WTC11 (cell line): ENCODE measurements at regions not wholly inside any gene's neighbourhood (a gene's known extent, or its start where the extent isn't known, plus 50 kb on each side); places are given as distances from the start of the nearest gene placed in this dataset.

ENCODE experiments used
- ATAC-seq: fragments of 200-7000 bp; cut with Tn5 transposase; 2 replicates; pipeline ENCODE4 v1.10.0; 2021; ENCODE audit warnings: mild to moderate bottlenecking, moderate library complexity
- CTCF ChIA-PET: fragments of 300-600 bp; sonication (Branson Sonifier 250); formaldehyde crosslinking; loops from one replicate; lab custom pipeline; 2021; ENCODE audit warnings: antibody characterized with exemption; lab: Charles Lee
- POLR2A ChIA-PET: fragments of 350-600 bp; sonication (Branson Sonifier 250); formaldehyde crosslinking; loops from one replicate; lab custom pipeline; 2021; ENCODE audit warnings: antibody characterized with exemption; lab: Charles Lee
- DNase-seq: peaks from one replicate; pipeline ENCODE4 v3.0.0; 2021; ENCODE audit warnings: low spot score
- H3K27ac Mint-ChIP-seq: 2 replicates; pipeline ENCODE4 v1.8.0; 2021; ENCODE audit warnings: mixed read lengths
- H3K27me3 Mint-ChIP-seq: 2 replicates; pipeline ENCODE4 v1.8.0; 2021; ENCODE audit warnings: low read depth, mild to moderate bottlenecking, moderate library complexity, mixed read lengths
- H3K36me3 Mint-ChIP-seq: 2 replicates; pipeline ENCODE4 v1.8.0; 2021; ENCODE audit warnings: mixed read lengths
- H3K4me1 Mint-ChIP-seq: 2 replicates; pipeline ENCODE4 v1.8.0; 2022; ENCODE audit warnings: mixed read lengths
- H3K4me3 Mint-ChIP-seq: 2 replicates; pipeline ENCODE4 v1.8.0; 2021; ENCODE audit warnings: mild to moderate bottlenecking, moderate library complexity, mixed read lengths
- H3K9me3 Mint-ChIP-seq: 2 replicates; pipeline ENCODE4 v1.8.0; 2021; ENCODE audit warnings: mixed read lengths
- CBFB ChIP-seq: sonication (generic); formaldehyde crosslinking; IDR thresholded peaks from 2 replicates; pipeline ENCODE4 v1.8.1; 2022; ENCODE audit warnings: mild to moderate bottlenecking, low read depth, missing genetic modification reagents
- CTCF ChIP-seq: fragments of 200-600 bp; IDR thresholded peaks from 2 replicates; pipeline ENCODE4 v1.8.0; 2022; ENCODE audit warnings: antibody characterized with exemption
- ESRRA ChIP-seq: sonication (generic); formaldehyde crosslinking; IDR thresholded peaks from 2 replicates; pipeline ENCODE4 v1.8.1; 2022; ENCODE audit warnings: mild to moderate bottlenecking, missing genetic modification reagents, borderline replicate concordance
- FOXJ3 ChIP-seq: sonication (generic); formaldehyde crosslinking; IDR thresholded peaks from 2 replicates; pipeline ENCODE4 v1.9.0; 2021; ENCODE audit warnings: missing genetic modification reagents, mild to moderate bottlenecking, borderline replicate concordance
- FOXP1 ChIP-seq: sonication (generic); formaldehyde crosslinking; IDR thresholded peaks from 2 replicates; pipeline ENCODE4 v1.8.0; 2022; ENCODE audit warnings: missing genetic modification reagents, mild to moderate bottlenecking, moderate library complexity, borderline replicate concordance
- JAZF1 ChIP-seq: fragments of 250-450 bp; sonication (Bioruptor Pico); IDR thresholded peaks from 2 replicates; pipeline ENCODE4 v1.9.0; 2021; ENCODE audit warnings: moderate library complexity, mild to moderate bottlenecking, inconsistent platforms
- MLX ChIP-seq: sonication (generic); formaldehyde crosslinking; IDR thresholded peaks from 2 replicates; pipeline ENCODE4 v1.8.1; 2023; ENCODE audit warnings: mild to moderate bottlenecking, missing genetic modification reagents, moderate library complexity
- PRRX2 ChIP-seq: fragments of 250-450 bp; sonication (Bioruptor Pico); IDR thresholded peaks from 2 replicates; pipeline ENCODE4 v1.8.0; 2021; ENCODE audit warnings: mild to moderate bottlenecking
- USF1 ChIP-seq: sonication (generic); formaldehyde crosslinking; IDR thresholded peaks from 2 replicates; pipeline ENCODE4 v1.8.0; 2022; ENCODE audit warnings: mild to moderate bottlenecking, missing genetic modification reagents
- ZNF138 ChIP-seq: sonication (generic); formaldehyde crosslinking; conservative IDR thresholded peaks from 2 replicates; pipeline ENCODE4 v1.8.1; 2022; ENCODE audit warnings: mild to moderate bottlenecking, moderate library complexity, missing genetic modification reagents
- ZNF219 ChIP-seq: sonication (generic); formaldehyde crosslinking; IDR thresholded peaks from 2 replicates; pipeline ENCODE4 v1.8.0; 2023; ENCODE audit warnings: missing genetic modification reagents, mild to moderate bottlenecking, borderline replicate concordance
- ZNF317 ChIP-seq: sonication (generic); formaldehyde crosslinking; IDR thresholded peaks from 2 replicates; pipeline ENCODE4 v1.8.1; 2023; ENCODE audit warnings: low read depth, mild to moderate bottlenecking, moderate library complexity, missing genetic modification reagents, borderline replicate concordance
- TF ChIP-seq, protein P1 (sequence below): sonication (generic); formaldehyde crosslinking; conservative IDR thresholded peaks from 2 replicates; pipeline ENCODE4 v1.8.1; 2022; ENCODE audit warnings: mild to moderate bottlenecking, missing genetic modification reagents
- TF ChIP-seq, protein P2 (sequence below): sonication (generic); formaldehyde crosslinking; conservative IDR thresholded peaks from 2 replicates; pipeline ENCODE4 v1.8.1; 2023; ENCODE audit warnings: mild to moderate bottlenecking, low read depth, missing genetic modification reagents, moderate library complexity
- TF ChIP-seq, protein P3 (sequence below): fragments of 250-450 bp; sonication (Bioruptor Pico); IDR thresholded peaks from 2 replicates; pipeline ENCODE4 v1.9.0; 2021; ENCODE audit warnings: mild to moderate bottlenecking

GRCh38 chr7:94239661-94240234, 154.9 kb upstream of the COL1A2 start:
- Mint-ChIP-seq H3K27ac (no peak overlapping the region), H3K27me3 (peaks cover 69% of the 10 kb centered on the region), H3K4me3 (no peak overlapping the region), H3K36me3 (no peaks in the 10 kb centered on the region), H3K4me1 (peaks cover 8% of the 10 kb centered on the region)
- POLR2A ChIA-PET, result interaction anchor here (0.6 kb wide), 1 partner anchor 734 kb away, joined by 3 read pairs; no protein-coding TSS in a partner anchor
- TF ChIP-seq FOXP1 (no peak), JAZF1 (CRISPR knock-in tag) (no peak), CBFB (CRISPR knock-in tag) (no peak), ZNF138 (CRISPR knock-in tag) (no peak)
- TF ChIP-seq, protein P1, sequence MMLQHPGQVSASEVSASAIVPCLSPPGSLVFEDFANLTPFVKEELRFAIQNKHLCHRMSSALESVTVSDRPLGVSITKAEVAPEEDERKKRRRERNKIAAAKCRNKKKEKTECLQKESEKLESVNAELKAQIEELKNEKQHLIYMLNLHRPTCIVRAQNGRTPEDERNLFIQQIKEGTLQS, result no peak
- TF ChIP-seq, all 79 proteins: peak for 0
- peak; percentile 15 for DNase-seq
- CTCF ChIA-PET, result interaction anchor here (1.1 kb wide), 1 partner anchor 155 kb away, joined by 6 read pairs; the partner anchor contains the start of gene COL1A2
- no peaks in the 10 kb centered on the region for H3K9me3 Mint-ChIP-seq
- peak; percentile 58 for ATAC-seq

GRCh38 chr7:94240902-94241301, 153.8 kb upstream of the COL1A2 start:
- no peak overlapping the region for H3K27ac Mint-ChIP-seq
- no peak for TF ChIP-seq ZNF219 (CRISPR knock-in tag)
- TF ChIP-seq, protein P2, sequence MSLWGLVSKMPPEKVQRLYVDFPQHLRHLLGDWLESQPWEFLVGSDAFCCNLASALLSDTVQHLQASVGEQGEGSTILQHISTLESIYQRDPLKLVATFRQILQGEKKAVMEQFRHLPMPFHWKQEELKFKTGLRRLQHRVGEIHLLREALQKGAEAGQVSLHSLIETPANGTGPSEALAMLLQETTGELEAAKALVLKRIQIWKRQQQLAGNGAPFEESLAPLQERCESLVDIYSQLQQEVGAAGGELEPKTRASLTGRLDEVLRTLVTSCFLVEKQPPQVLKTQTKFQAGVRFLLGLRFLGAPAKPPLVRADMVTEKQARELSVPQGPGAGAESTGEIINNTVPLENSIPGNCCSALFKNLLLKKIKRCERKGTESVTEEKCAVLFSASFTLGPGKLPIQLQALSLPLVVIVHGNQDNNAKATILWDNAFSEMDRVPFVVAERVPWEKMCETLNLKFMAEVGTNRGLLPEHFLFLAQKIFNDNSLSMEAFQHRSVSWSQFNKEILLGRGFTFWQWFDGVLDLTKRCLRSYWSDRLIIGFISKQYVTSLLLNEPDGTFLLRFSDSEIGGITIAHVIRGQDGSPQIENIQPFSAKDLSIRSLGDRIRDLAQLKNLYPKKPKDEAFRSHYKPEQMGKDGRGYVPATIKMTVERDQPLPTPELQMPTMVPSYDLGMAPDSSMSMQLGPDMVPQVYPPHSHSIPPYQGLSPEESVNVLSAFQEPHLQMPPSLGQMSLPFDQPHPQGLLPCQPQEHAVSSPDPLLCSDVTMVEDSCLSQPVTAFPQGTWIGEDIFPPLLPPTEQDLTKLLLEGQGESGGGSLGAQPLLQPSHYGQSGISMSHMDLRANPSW (CRISPR knock-in tag), result no peak
- no peak for TF ChIP-seq FOXJ3 (CRISPR knock-in tag)
- no peak for TF ChIP-seq CTCF
- no peak for TF ChIP-seq ZNF317 (CRISPR knock-in tag)
- TF ChIP-seq PRRX2 (CRISPR knock-in tag), result no peak
- no peak for TF ChIP-seq USF1
- no peak for TF ChIP-seq MLX (CRISPR knock-in tag)
- no peak for TF ChIP-seq ESRRA (CRISPR knock-in tag)
- TF ChIP-seq, protein P3, sequence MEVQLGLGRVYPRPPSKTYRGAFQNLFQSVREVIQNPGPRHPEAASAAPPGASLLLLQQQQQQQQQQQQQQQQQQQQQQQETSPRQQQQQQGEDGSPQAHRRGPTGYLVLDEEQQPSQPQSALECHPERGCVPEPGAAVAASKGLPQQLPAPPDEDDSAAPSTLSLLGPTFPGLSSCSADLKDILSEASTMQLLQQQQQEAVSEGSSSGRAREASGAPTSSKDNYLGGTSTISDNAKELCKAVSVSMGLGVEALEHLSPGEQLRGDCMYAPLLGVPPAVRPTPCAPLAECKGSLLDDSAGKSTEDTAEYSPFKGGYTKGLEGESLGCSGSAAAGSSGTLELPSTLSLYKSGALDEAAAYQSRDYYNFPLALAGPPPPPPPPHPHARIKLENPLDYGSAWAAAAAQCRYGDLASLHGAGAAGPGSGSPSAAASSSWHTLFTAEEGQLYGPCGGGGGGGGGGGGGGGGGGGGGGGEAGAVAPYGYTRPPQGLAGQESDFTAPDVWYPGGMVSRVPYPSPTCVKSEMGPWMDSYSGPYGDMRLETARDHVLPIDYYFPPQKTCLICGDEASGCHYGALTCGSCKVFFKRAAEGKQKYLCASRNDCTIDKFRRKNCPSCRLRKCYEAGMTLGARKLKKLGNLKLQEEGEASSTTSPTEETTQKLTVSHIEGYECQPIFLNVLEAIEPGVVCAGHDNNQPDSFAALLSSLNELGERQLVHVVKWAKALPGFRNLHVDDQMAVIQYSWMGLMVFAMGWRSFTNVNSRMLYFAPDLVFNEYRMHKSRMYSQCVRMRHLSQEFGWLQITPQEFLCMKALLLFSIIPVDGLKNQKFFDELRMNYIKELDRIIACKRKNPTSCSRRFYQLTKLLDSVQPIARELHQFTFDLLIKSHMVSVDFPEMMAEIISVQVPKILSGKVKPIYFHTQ (CRISPR knock-in tag), result no peak
- TF ChIP-seq, all 79 proteins: peak for 0
- H3K4me3 Mint-ChIP-seq, result no peak overlapping the region
- DNase-seq, result no peak
- no peak for ATAC-seq
- ChIA-PET POLR2A (no interaction called here), CTCF (no interaction called here)
- H3K9me3 Mint-ChIP-seq, result no peaks in the 10 kb centered on the region
- no peaks in the 10 kb centered on the region for H3K36me3 Mint-ChIP-seq
- H3K27me3 Mint-ChIP-seq, result peaks cover 57% of the 10 kb centered on the region
- peaks cover 8% of the 10 kb centered on the region for H3K4me1 Mint-ChIP-seq
